HG03097 (cell line): ENCODE measurements at regions not wholly inside any gene's neighbourhood (a gene's known extent, or its start where the extent isn't known, plus 50 kb on each side); places are given as distances from the start of the nearest gene placed in this dataset.

Source experiments
- ATAC-seq: cut with Tn5 transposase; IDR thresholded peaks from one replicate; pipeline ENCODE4 v1.9.1; 2021; ENCODE audit not compliant: unreplicated experiment, low FRiP score

- no peak for ATAC-seq
These were observed 229.8 kb downstream of the PIK3C3 start for GRCh38 chr18:42184685-42185477.

- no peak for ATAC-seq
These were observed 230.5 kb downstream of the PIK3C3 start for GRCh38 chr18:42185486-42185885.

GRCh38 chr18:42187611-42188380 is 232.8 kb downstream of the PIK3C3 start:
- peak; percentile 68 for ATAC-seq

- no peak for ATAC-seq
These were observed 235.6 kb downstream of the PIK3C3 start for GRCh38 chr18:42190643-42191042.

- ATAC-seq, result no peak
These were observed 237.5 kb downstream of the PIK3C3 start for GRCh38 chr18:42192251-42193248.

- no peak for ATAC-seq
These were observed 241.6 kb downstream of the PIK3C3 start for GRCh38 chr18:42196651-42197050.

- ATAC-seq, result no peak
These were observed 246.1 kb downstream of the PIK3C3 start for GRCh38 chr18:42201137-42201536.

- no peak for ATAC-seq
These were observed 256.2 kb downstream of the PIK3C3 start for GRCh38 chr18:42211201-42211600.

GRCh38 chr18:42222557-42222956 is 267.5 kb downstream of the PIK3C3 start:
- ATAC-seq, result no peak

- no peak for ATAC-seq
These were observed 273.5 kb downstream of the PIK3C3 start for GRCh38 chr18:42228581-42228980.

- ATAC-seq, result peak; percentile 100
These were observed 274.5 kb downstream of the PIK3C3 start for GRCh38 chr18:42229211-42230210.

GRCh38 chr18:42230636-42231035 is 275.6 kb downstream of the PIK3C3 start:
- no peak for ATAC-seq

GRCh38 chr18:42231284-42231683 is 276.2 kb downstream of the PIK3C3 start:
- no peak for ATAC-seq

- no peak for ATAC-seq
These were observed 276.8 kb downstream of the PIK3C3 start for GRCh38 chr18:42231796-42232195.

GRCh38 chr18:42233908-42234307 is 278.9 kb downstream of the PIK3C3 start:
- no peak for ATAC-seq

- ATAC-seq, result no peak
These were observed 287.7 kb downstream of the PIK3C3 start for GRCh38 chr18:42242758-42243157.

GRCh38 chr18:42245137-42245536 is 290.1 kb downstream of the PIK3C3 start:
- ATAC-seq, result no peak

GRCh38 chr18:42255908-42256765 is 301.1 kb downstream of the PIK3C3 start:
- ATAC-seq, result no peak
